IPS-18a (cell line): ENCODE measurements at regions not wholly inside any gene's neighbourhood (a gene's known extent, or its start where the extent isn't known, plus 50 kb on each side); places are given as distances from the start of the nearest gene placed in this dataset.

Source experiments
- H3K27ac ChIP-seq: one replicate; pipeline ENCODE4 v1.5.1; 2013; ENCODE audit warnings: low read length
- H3K27me3 ChIP-seq: one replicate; pipeline ENCODE4 v1.6.1; 2013; ENCODE audit warnings: mild to moderate bottlenecking, low read length; ENCODE audit not compliant: control insufficient read depth, insufficient read depth
- H3K36me3 ChIP-seq: one replicate; pipeline ENCODE4 v1.6.1; 2013; ENCODE audit warnings: low read depth, low read length; ENCODE audit not compliant: control insufficient read depth
- H3K4me1 ChIP-seq: one replicate; pipeline ENCODE4 v1.6.1; 2013; ENCODE audit warnings: low read depth, low read length; ENCODE audit not compliant: control insufficient read depth
- H3K4me3 ChIP-seq: one replicate; pipeline ENCODE4 v1.5.1; 2013; ENCODE audit warnings: low read length
- H3K9ac ChIP-seq: one replicate; pipeline ENCODE4 v1.6.1; 2013; ENCODE audit warnings: mild to moderate bottlenecking, low read length, moderate library complexity
- H3K9me3 ChIP-seq: one replicate; pipeline ENCODE4 v1.6.1; 2013; ENCODE audit warnings: low read depth, low read length; ENCODE audit not compliant: control insufficient read depth

GRCh38 chr12:69014047-69014446 lies 81.1 kb upstream of the CPM start:
- H3K27me3 ChIP-seq, result no peaks in the 10 kb centered on the region
- H3K27ac ChIP-seq, result no peak overlapping the region
- no peaks in the 10 kb centered on the region for H3K9me3 ChIP-seq
- H3K4me3 ChIP-seq, result no peak overlapping the region
- H3K4me1 ChIP-seq, result no peaks in the 10 kb centered on the region
- no peak overlapping the region for H3K9ac ChIP-seq
- no peaks in the 10 kb centered on the region for H3K36me3 ChIP-seq

- Histone ChIP-seq H3K9me3 (no peaks in the 10 kb centered on the region), H3K4me3 (no peak overlapping the region), H3K27ac (no peak overlapping the region), H3K27me3 (no peaks in the 10 kb centered on the region), H3K4me1 (no peaks in the 10 kb centered on the region), H3K9ac (no peak overlapping the region), H3K36me3 (no peaks in the 10 kb centered on the region)
Measured at GRCh38 chr12:69015017-69015416, 82.0 kb upstream of the CPM start.

GRCh38 chr12:69015831-69016230 lies 82.9 kb upstream of the CPM start:
- Histone ChIP-seq H3K27ac (no peak overlapping the region), H3K36me3 (no peaks in the 10 kb centered on the region), H3K9ac (no peak overlapping the region), H3K27me3 (no peaks in the 10 kb centered on the region), H3K4me3 (no peak overlapping the region), H3K4me1 (no peaks in the 10 kb centered on the region), H3K9me3 (no peaks in the 10 kb centered on the region)

GRCh38 chr12:69019082-69019481 lies 86.1 kb upstream of the CPM start:
- H3K27me3 ChIP-seq, result no peaks in the 10 kb centered on the region
- H3K9me3 ChIP-seq, result no peaks in the 10 kb centered on the region
- H3K4me1 ChIP-seq, result no peaks in the 10 kb centered on the region
- H3K27ac ChIP-seq, result no peak overlapping the region
- H3K9ac ChIP-seq, result no peak overlapping the region
- H3K36me3 ChIP-seq, result no peaks in the 10 kb centered on the region
- H3K4me3 ChIP-seq, result no peak overlapping the region

GRCh38 chr12:69019910-69020309 lies 86.9 kb upstream of the CPM start:
- Histone ChIP-seq H3K9ac (no peak overlapping the region), H3K4me3 (no peak overlapping the region), H3K27ac (no peak overlapping the region), H3K4me1 (no peaks in the 10 kb centered on the region), H3K36me3 (no peaks in the 10 kb centered on the region), H3K9me3 (no peaks in the 10 kb centered on the region), H3K27me3 (no peaks in the 10 kb centered on the region)

- Histone ChIP-seq H3K27ac (no peak overlapping the region), H3K4me1 (no peaks in the 10 kb centered on the region), H3K9me3 (no peaks in the 10 kb centered on the region), H3K36me3 (no peaks in the 10 kb centered on the region), H3K9ac (no peak overlapping the region), H3K27me3 (no peaks in the 10 kb centered on the region), H3K4me3 (no peak overlapping the region)
Measured at GRCh38 chr12:69022674-69023073, 89.7 kb upstream of the CPM start.

- H3K36me3 ChIP-seq, result no peaks in the 10 kb centered on the region
- no peak overlapping the region for H3K4me3 ChIP-seq
- no peak overlapping the region for H3K9ac ChIP-seq
- no peaks in the 10 kb centered on the region for H3K9me3 ChIP-seq
- no peaks in the 10 kb centered on the region for H3K27me3 ChIP-seq
- H3K27ac ChIP-seq, result no peak overlapping the region
- H3K4me1 ChIP-seq, result no peaks in the 10 kb centered on the region
Measured at GRCh38 chr12:69023840-69024239, 90.9 kb upstream of the CPM start.

GRCh38 chr12:69024413-69024812 lies 91.4 kb upstream of the CPM start:
- Histone ChIP-seq H3K27me3 (no peaks in the 10 kb centered on the region), H3K9me3 (no peaks in the 10 kb centered on the region), H3K9ac (no peak overlapping the region), H3K4me1 (no peaks in the 10 kb centered on the region), H3K36me3 (no peaks in the 10 kb centered on the region), H3K27ac (no peak overlapping the region), H3K4me3 (no peak overlapping the region)

GRCh38 chr12:69024907-69025306 lies 91.9 kb upstream of the CPM start:
- Histone ChIP-seq H3K4me1 (no peaks in the 10 kb centered on the region), H3K27ac (no peak overlapping the region), H3K9me3 (no peaks in the 10 kb centered on the region), H3K27me3 (no peaks in the 10 kb centered on the region), H3K4me3 (no peak overlapping the region), H3K36me3 (no peaks in the 10 kb centered on the region), H3K9ac (no peak overlapping the region)

- H3K36me3 ChIP-seq, result no peaks in the 10 kb centered on the region
- H3K27me3 ChIP-seq, result no peaks in the 10 kb centered on the region
- no peaks in the 10 kb centered on the region for H3K4me1 ChIP-seq
- no peaks in the 10 kb centered on the region for H3K9me3 ChIP-seq
- no peak overlapping the region for H3K9ac ChIP-seq
- no peak overlapping the region for H3K4me3 ChIP-seq
- no peak overlapping the region for H3K27ac ChIP-seq
Measured at GRCh38 chr12:69026336-69026735, 93.4 kb upstream of the CPM start.

- no peak overlapping the region for H3K27ac ChIP-seq
- no peaks in the 10 kb centered on the region for H3K9me3 ChIP-seq
- no peak overlapping the region for H3K4me3 ChIP-seq
- H3K27me3 ChIP-seq, result no peaks in the 10 kb centered on the region
- H3K36me3 ChIP-seq, result no peaks in the 10 kb centered on the region
- H3K9ac ChIP-seq, result no peak overlapping the region
- no peaks in the 10 kb centered on the region for H3K4me1 ChIP-seq
Measured at GRCh38 chr12:69027411-69027881, 94.5 kb upstream of the CPM start.

- Histone ChIP-seq H3K36me3 (no peaks in the 10 kb centered on the region), H3K4me3 (no peak overlapping the region), H3K27me3 (no peaks in the 10 kb centered on the region), H3K9ac (no peak overlapping the region), H3K9me3 (no peaks in the 10 kb centered on the region), H3K27ac (no peak overlapping the region), H3K4me1 (no peaks in the 10 kb centered on the region)
Measured at GRCh38 chr12:69028941-69029729, 96.2 kb upstream of the CPM start.
